Panc1 (cell line): ENCODE measurements at regions not wholly inside any gene's neighbourhood (a gene's known extent, or its start where the extent isn't known, plus 50 kb on each side); places are given as distances from the start of the nearest gene placed in this dataset.
"Not testable (repeated sequence)": the region's sequence is repeated elsewhere in the genome, so short reads cannot be mapped to it uniquely, and the experiment has no call there.

Experiments used
- ATAC-seq: fragments of 200-7000 bp; cut with Tn5 transposase; 2 replicates; pipeline ENCODE4 v1.9.1; 2020; ENCODE audit warnings: mild to moderate bottlenecking, moderate library complexity
- BruUV-seq: library from RNA; stranded (reverse); fragments of 400-500 nt; replicated peaks from 2 replicates; lab custom pipeline; 2021; lab: Mats Ljungman, UMichigan
- CTCF ChIA-PET: fragments of 300-600 bp; sonication (Branson Sonifier 250); formaldehyde crosslinking; loops from one replicate; lab custom pipeline; 2022; ENCODE audit warnings: antibody characterized with exemption; lab: Charles Lee
- POLR2A ChIA-PET: fragments of 300-600 bp; sonication (Branson Sonifier 250); formaldehyde crosslinking; loops from one replicate; lab custom pipeline; 2022; ENCODE audit warnings: antibody characterized with exemption; lab: Charles Lee
- DNase-seq: peaks from one replicate; pipeline ENCODE4 v3.0.0-alpha.2; 2010; ENCODE audit warnings: low read depth, low spot score
- H3K27ac ChIP-seq: 2 replicates; pipeline ENCODE4 v1.5.1; 2011; ENCODE audit warnings: mild to moderate bottlenecking, low read length, inconsistent platforms
- H3K27me3 ChIP-seq: fragments of 200-500 bp; sonication (Bioruptor generic); 2 replicates; pipeline ENCODE4 v1.6.0; 2014; ENCODE audit warnings: low read length, inconsistent platforms; ENCODE audit not compliant: control insufficient read depth, insufficient read depth
- H3K36me3 ChIP-seq: fragments of 200-500 bp; sonication (Bioruptor generic); 2 replicates; pipeline ENCODE4 v1.5.1; 2014; ENCODE audit warnings: inconsistent platforms, mild to moderate bottlenecking, low read length, moderate library complexity; ENCODE audit not compliant: control insufficient read depth, insufficient read depth
- H3K4me1 ChIP-seq: 2 replicates; pipeline ENCODE4 v1.5.1; 2011; ENCODE audit warnings: inconsistent platforms, mild to moderate bottlenecking, low read length, moderate library complexity; ENCODE audit not compliant: control insufficient read depth, insufficient read depth
- H3K4me3 ChIP-seq, 2 experiments: 2 replicates each; pipeline ENCODE4 v1.5.1; 2011 to 2012; ENCODE audit warnings: low read depth in 2 of 2, low read length in 2 of 2, mild to moderate bottlenecking in 2 of 2, inconsistent platforms in 1 of 2, moderate library complexity in 1 of 2
- H3K9me3 ChIP-seq: fragments of 200-500 bp; sonication (Bioruptor generic); 2 replicates; pipeline ENCODE4 v1.5.1; 2014; ENCODE audit warnings: low read depth, mild to moderate bottlenecking, inconsistent platforms, low read length, moderate library complexity; ENCODE audit not compliant: control insufficient read depth, insufficient read depth
- POLR2AphosphoS5 ChIP-seq: IDR thresholded peaks from 2 replicates; pipeline ENCODE4 v1.6.1; 2012; ENCODE audit warnings: mild to moderate bottlenecking, low read depth, low read length, moderate library complexity
- REST ChIP-seq, 2 experiments: IDR thresholded peaks; 2 replicates each; pipeline ENCODE4 v1.6.1; 2011 to 2012; ENCODE audit warnings: low read depth in 2 of 2, control low read depth in 1 of 2, low read length in 1 of 2, mild to moderate bottlenecking in 1 of 2, moderate library complexity in 1 of 2; ENCODE audit not compliant: insufficient read depth in 1 of 2
- SIN3A ChIP-seq: IDR thresholded peaks from 2 replicates; pipeline ENCODE4 v1.6.1; 2012; ENCODE audit warnings: low read depth, mild to moderate bottlenecking, low read length, moderate library complexity, borderline replicate concordance; ENCODE audit not compliant: insufficient read depth
- TCF7L2 ChIP-seq: IDR thresholded peaks from 2 replicates; pipeline ENCODE4 v1.6.1; 2011; ENCODE audit warnings: mild to moderate bottlenecking, low read depth, low read length, inconsistent platforms
- in situ Hi-C: cut with HindIII; loops from 2 replicates; pipeline ENCODE4 v1.10.0; 2016; ENCODE audit warnings: low sequenced_read_pairs, low pct_unique_long_range_greater_than_20kb
- intact Hi-C: fragments of 100-400 bp; cut with micrococcal nuclease; formaldehyde crosslinking; loops from one replicate; pipeline ENCODE4 v1.10.0; 2022; ENCODE audit not compliant: unreplicated experiment
- TF ChIP-seq, protein P1 (sequence below): fragments of 450-650 bp; IDR thresholded peaks from 2 replicates; pipeline ENCODE4 v1.5.1; 2017; ENCODE audit warnings: mild to moderate bottlenecking

- no peaks in the 10 kb centered on the region for H3K36me3 ChIP-seq
- H3K4me3 ChIP-seq = no peak overlapping the region
- no peak overlapping the region for H3K27ac ChIP-seq
- DNase-seq = no peak
- intact Hi-C loops (no loop called here), in situ Hi-C loops (no loop called here)
- CTCF ChIA-PET = interaction anchor here (0.9 kb wide), 1 partner anchor 12 kb away, joined by 3 read pairs; no protein-coding TSS in a partner anchor
- POLR2A ChIA-PET = no interaction called here
- H3K4me1 ChIP-seq = no peaks in the 10 kb centered on the region
- no peaks in the 10 kb centered on the region for H3K9me3 ChIP-seq
- no peak for ATAC-seq
- TF ChIP-seq POLR2AphosphoS5 (no peak), REST (IDR thresholded peaks at IDR 0.05; ENCODE audit: insufficient read depth in 1 of 2, low read depth in 2 of 2, low read length in 1 of 2) (no peak), TCF7L2 (no peak), SIN3A (no peak)
- TF ChIP-seq, protein P1, sequence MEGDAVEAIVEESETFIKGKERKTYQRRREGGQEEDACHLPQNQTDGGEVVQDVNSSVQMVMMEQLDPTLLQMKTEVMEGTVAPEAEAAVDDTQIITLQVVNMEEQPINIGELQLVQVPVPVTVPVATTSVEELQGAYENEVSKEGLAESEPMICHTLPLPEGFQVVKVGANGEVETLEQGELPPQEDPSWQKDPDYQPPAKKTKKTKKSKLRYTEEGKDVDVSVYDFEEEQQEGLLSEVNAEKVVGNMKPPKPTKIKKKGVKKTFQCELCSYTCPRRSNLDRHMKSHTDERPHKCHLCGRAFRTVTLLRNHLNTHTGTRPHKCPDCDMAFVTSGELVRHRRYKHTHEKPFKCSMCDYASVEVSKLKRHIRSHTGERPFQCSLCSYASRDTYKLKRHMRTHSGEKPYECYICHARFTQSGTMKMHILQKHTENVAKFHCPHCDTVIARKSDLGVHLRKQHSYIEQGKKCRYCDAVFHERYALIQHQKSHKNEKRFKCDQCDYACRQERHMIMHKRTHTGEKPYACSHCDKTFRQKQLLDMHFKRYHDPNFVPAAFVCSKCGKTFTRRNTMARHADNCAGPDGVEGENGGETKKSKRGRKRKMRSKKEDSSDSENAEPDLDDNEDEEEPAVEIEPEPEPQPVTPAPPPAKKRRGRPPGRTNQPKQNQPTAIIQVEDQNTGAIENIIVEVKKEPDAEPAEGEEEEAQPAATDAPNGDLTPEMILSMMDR = no peak
- H3K27me3 ChIP-seq = no peaks in the 10 kb centered on the region; the same call in 1 of the 2 replicates
- no TSS peak for BruUV-seq
These were observed 97.4 kb upstream of the IGLL5 start for GRCh38 chr22:22789922-22790845.

- Histone ChIP-seq H3K4me1 (no peaks in the 10 kb centered on the region), H3K27ac (no peak overlapping the region), H3K9me3 (no peaks in the 10 kb centered on the region), H3K4me3 (no peak overlapping the region), H3K36me3 (no peaks in the 10 kb centered on the region), H3K27me3 (no peaks in the 10 kb centered on the region; the same call in 1 of the 2 replicates)
- CTCF ChIA-PET = no interaction called here
- TF ChIP-seq REST (IDR thresholded peaks at IDR 0.05; ENCODE audit: insufficient read depth in 1 of 2, low read depth in 2 of 2, low read length in 1 of 2) = no peak
- TF ChIP-seq POLR2AphosphoS5 = no peak
- no peak for TF ChIP-seq SIN3A
- TF ChIP-seq, protein P1 = no peak
- TF ChIP-seq TCF7L2 = no peak
- POLR2A ChIA-PET = no interaction called here
- in situ Hi-C loops = no loop called here
- intact Hi-C loops = no loop called here
- DNase-seq (no peak), ATAC-seq (no peak)
- no TSS peak for BruUV-seq
These were observed 96.0 kb upstream of the IGLL5 start for GRCh38 chr22:22791438-22792181.

DNA sequence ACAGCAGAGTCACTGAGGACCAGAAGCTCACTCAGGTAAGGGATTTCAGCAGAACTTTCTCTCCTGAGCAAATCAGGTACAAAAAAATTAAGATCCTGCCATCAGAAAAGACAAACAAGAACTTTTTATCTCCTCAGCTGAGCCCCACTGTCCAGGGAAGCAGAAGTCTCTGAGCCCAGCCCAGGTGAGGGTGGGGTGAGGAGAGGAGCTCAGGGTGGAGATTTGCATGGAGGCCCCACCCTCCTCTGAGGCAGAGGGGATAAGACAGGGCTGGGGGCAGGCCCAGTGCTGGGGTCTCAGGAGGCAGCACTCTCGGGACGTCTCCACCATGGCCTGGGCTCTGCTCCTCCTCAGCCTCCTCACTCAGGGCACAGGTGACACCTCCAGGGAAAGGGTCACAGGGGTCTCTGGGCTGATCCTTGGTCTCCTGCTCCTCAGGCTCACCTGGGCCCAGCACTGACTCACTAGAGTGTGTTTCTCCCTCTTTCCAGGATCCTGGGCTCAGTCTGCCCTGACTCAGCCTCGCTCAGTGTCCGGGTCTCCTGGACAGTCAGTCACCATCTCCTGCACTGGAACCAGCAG, 95.3 kb upstream of the IGLL5 start:
- H3K9me3 ChIP-seq, H3K4me1 ChIP-seq, ATAC-seq, BruUV-seq, DNase-seq, intact Hi-C loops, H3K4me3 ChIP-seq, CTCF ChIA-PET, H3K36me3 ChIP-seq, H3K27me3 ChIP-seq, in situ Hi-C loops, POLR2A ChIA-PET, H3K27ac ChIP-seq: not testable (repeated sequence)
